OCI-LY7 (cell line): ENCODE measurements at regions not wholly inside any gene's neighbourhood (a gene's known extent, or its start where the extent isn't known, plus 50 kb on each side); places are given as distances from the start of the nearest gene placed in this dataset.

Experiments used
- EZH2phosphoT487 ChIP-seq: fragments of 200-600 bp; sonication (generic); IDR thresholded peaks from 2 replicates; pipeline ENCODE4 v1.6.1; 2018; ENCODE audit warnings: low read depth, borderline replicate concordance, mild to moderate bottlenecking, mixed run types, antibody characterized with exemption, low read length, moderate library complexity, mixed read lengths
- TF ChIP-seq, protein P1 (sequence below): fragments of 200-600 bp; sonication (generic); conservative IDR thresholded peaks from 2 replicates; pipeline ENCODE4 v1.5.1; 2014; ENCODE audit warnings: mild to moderate bottlenecking, antibody characterized with exemption, low read length, moderate library complexity, mixed read lengths

DNA sequence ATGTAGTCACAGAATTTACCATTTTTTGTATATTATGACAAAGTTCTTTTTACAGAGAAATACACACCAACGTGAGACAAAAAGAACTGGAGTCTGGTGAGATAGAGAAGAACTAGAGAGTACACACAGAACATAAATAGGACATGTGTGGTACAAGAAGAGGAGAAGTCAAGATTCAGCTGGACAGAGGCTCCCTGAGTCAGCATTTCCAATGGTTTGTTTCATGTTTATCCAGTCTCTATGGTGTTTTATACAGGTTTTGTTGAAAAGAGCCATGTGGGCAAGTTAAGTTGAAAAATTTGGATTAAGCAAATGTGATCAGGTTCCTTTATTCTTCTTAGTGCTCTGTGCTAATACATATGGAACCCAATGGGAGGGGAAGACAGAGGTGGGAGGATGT, 105.5 kb upstream of the AKR1E2 start:
- TF ChIP-seq, protein P1, sequence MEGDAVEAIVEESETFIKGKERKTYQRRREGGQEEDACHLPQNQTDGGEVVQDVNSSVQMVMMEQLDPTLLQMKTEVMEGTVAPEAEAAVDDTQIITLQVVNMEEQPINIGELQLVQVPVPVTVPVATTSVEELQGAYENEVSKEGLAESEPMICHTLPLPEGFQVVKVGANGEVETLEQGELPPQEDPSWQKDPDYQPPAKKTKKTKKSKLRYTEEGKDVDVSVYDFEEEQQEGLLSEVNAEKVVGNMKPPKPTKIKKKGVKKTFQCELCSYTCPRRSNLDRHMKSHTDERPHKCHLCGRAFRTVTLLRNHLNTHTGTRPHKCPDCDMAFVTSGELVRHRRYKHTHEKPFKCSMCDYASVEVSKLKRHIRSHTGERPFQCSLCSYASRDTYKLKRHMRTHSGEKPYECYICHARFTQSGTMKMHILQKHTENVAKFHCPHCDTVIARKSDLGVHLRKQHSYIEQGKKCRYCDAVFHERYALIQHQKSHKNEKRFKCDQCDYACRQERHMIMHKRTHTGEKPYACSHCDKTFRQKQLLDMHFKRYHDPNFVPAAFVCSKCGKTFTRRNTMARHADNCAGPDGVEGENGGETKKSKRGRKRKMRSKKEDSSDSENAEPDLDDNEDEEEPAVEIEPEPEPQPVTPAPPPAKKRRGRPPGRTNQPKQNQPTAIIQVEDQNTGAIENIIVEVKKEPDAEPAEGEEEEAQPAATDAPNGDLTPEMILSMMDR: no peak
- no peak for TF ChIP-seq EZH2phosphoT487
